Stomach (tissue), 4 donors: ENCODE measurements at regions not wholly inside any gene's neighbourhood (a gene's known extent, or its start where the extent isn't known, plus 50 kb on each side); places are given as distances from the start of the nearest gene placed in this dataset.

ENCODE experiments used
- CTCF ChIP-seq, 7 experiments: fragments of 450-650 bp in 4 of 7; fragments of 200-600 bp in 3 of 7; sonication (generic) in 3 of 7; IDR thresholded peaks; one replicate each; pipeline ENCODE4 v1.5.1; 2016 to 2019; ENCODE audit warnings: antibody characterized with exemption in 7 of 7, control low read depth in 2 of 7, mild to moderate bottlenecking in 1 of 7
- EP300 ChIP-seq: sonication (generic); formaldehyde crosslinking; IDR thresholded peaks from one replicate; pipeline ENCODE4 v1.6.1; 2017; ENCODE audit warnings: antibody characterized with exemption
- POLR2A ChIP-seq, 4 donors: fragments of 450-650 bp; IDR thresholded peaks; one replicate each; pipeline ENCODE4 v1.6.1; 2016; ENCODE audit warnings: antibody characterized with exemption in 4 of 4, control low read depth in 2 of 4, mild to moderate bottlenecking in 1 of 4, moderate library complexity in 1 of 4
- POLR2AphosphoS5 ChIP-seq, 3 donors: sonication (generic); formaldehyde crosslinking; IDR thresholded peaks; one replicate each; pipeline ENCODE4 v1.6.1; 2016; ENCODE audit warnings: antibody characterized with exemption in 3 of 3

GRCh38 chr5:125720721-125721120, 702.5 kb upstream of the GRAMD2B start:
- TF ChIP-seq EP300 (no peak), CTCF (IDR thresholded peaks at IDR 0.05) (no peak), POLR2AphosphoS5 (IDR thresholded peaks at IDR 0.05) (no peak), POLR2A (IDR thresholded peaks at IDR 0.05) (no peak)
